ENCODE measurements at regions not wholly inside any gene's neighbourhood (a gene's known extent, or its start where the extent isn't known, plus 50 kb on each side); places are given as distances from the start of the nearest gene placed in this dataset.
"Not testable (repeated sequence)": the region's sequence is repeated elsewhere in the genome, so short reads cannot be mapped to it uniquely, and the experiment has no call there.

GRCh38 chr2:16182841-16183240 lies 242.5 kb downstream of the MYCN start:
- no peak for DNase-seq (ENCODE audit: low read depth)
- H3K4me3 ChIP-seq (ENCODE audit: low read depth, low read length): no peak overlapping the region
- TF ChIP-seq MYC (IDR thresholded peaks at IDR 0.05; ENCODE audit: low read depth, low read length) (no peak), POLR2A (IDR thresholded peaks at IDR 0.05; ENCODE audit: extremely low read depth, insufficient read length) (no peak), CTCF (IDR thresholded peaks at IDR 0.05; ENCODE audit: low read depth, low read length) (no peak)
- TF ChIP-seq, protein P1, sequence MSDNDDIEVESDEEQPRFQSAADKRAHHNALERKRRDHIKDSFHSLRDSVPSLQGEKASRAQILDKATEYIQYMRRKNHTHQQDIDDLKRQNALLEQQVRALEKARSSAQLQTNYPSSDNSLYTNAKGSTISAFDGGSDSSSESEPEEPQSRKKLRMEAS (IDR thresholded peaks at IDR 0.05; ENCODE audit: low read depth, low read length): no peak

DNA sequence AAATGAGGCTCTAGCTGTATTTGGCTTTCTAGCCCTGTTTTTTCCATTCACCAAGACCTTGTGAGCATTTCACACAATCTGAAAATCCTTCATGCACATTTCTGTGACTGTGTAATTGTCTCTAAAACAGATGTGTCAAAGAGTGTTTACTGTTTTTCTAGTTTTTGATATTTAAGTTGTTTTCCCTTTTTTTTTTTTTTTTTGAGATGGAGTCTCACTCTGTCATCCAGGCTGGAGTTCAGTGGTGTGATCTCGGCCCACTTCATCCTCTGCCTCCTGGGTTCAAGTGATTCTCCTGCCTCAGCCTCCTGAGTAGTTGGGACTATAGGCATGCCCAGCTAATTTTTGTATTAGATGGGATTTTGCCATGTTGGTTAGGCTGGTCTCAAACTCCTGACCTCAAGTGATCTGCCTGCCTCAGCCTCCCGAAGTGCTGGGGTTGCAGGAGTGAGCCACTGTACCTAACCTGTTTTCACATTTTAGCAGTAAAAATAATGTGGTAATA lies 242.0 kb downstream of the MYCN start:
- not testable (repeated sequence) for DNase-seq (ENCODE audit: low read depth); H3K4me3 ChIP-seq (ENCODE audit: low read depth, low read length)

DNA sequence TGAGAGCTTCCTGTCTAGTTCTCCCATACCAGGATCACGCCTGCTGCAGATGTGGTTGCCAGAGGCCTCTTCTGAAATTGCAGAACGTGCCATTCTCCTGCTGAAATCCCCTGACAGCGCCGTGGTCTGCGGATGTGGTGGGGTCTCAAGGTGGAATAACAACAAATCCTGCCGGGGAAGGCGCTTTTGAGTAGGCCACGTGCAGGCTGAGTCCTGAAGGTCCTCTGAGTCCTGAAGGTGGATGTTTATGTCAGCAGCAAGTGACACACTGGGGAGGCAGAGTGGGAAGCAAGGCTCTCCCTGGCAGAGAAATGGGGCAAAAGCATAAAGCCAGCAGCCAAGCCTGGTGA lies 241.4 kb downstream of the MYCN start:
- no peak for DNase-seq (ENCODE audit: low read depth)
- H3K4me3 ChIP-seq (ENCODE audit: low read depth, low read length): no peak overlapping the region
- TF ChIP-seq, protein P1 (IDR thresholded peaks at IDR 0.05; ENCODE audit: low read depth, low read length): no peak
- no peak for TF ChIP-seq MYC (IDR thresholded peaks at IDR 0.05; ENCODE audit: low read depth, low read length)
- TF ChIP-seq POLR2A (IDR thresholded peaks at IDR 0.05; ENCODE audit: extremely low read depth, insufficient read length): no peak
- TF ChIP-seq CTCF (IDR thresholded peaks at IDR 0.05; ENCODE audit: low read depth, low read length): no peak

GRCh38 chr2:16181062-16181740 lies 240.9 kb downstream of the MYCN start:
- TF ChIP-seq, protein P1 (IDR thresholded peaks at IDR 0.05; ENCODE audit: low read depth, low read length): no peak
- TF ChIP-seq MYC (IDR thresholded peaks at IDR 0.05; ENCODE audit: low read depth, low read length): no peak
- TF ChIP-seq CTCF (IDR thresholded peaks at IDR 0.05; ENCODE audit: low read depth, low read length): no peak
- TF ChIP-seq POLR2A (IDR thresholded peaks at IDR 0.05; ENCODE audit: extremely low read depth, insufficient read length): no peak
- no peak for DNase-seq (ENCODE audit: low read depth)

GRCh38 chr2:16180631-16181030 lies 240.3 kb downstream of the MYCN start:
- no peak for DNase-seq (ENCODE audit: low read depth)
- TF ChIP-seq POLR2A (IDR thresholded peaks at IDR 0.05; ENCODE audit: extremely low read depth, insufficient read length) (no peak), CTCF (IDR thresholded peaks at IDR 0.05; ENCODE audit: low read depth, low read length) (no peak), MYC (IDR thresholded peaks at IDR 0.05; ENCODE audit: low read depth, low read length) (no peak)
- TF ChIP-seq, protein P1 (IDR thresholded peaks at IDR 0.05; ENCODE audit: low read depth, low read length): no peak
- H3K4me3 ChIP-seq (ENCODE audit: low read depth, low read length): no peak overlapping the region

More at GRCh38 chr2:16181062-16181740, 240.9 kb downstream of the MYCN start:
- H3K4me3 ChIP-seq (ENCODE audit: low read depth, low read length): no peak overlapping the region

- TF ChIP-seq MYC (IDR thresholded peaks at IDR 0.05; ENCODE audit: low read depth, low read length) (no peak), CTCF (IDR thresholded peaks at IDR 0.05; ENCODE audit: low read depth, low read length) (no peak), POLR2A (IDR thresholded peaks at IDR 0.05; ENCODE audit: extremely low read depth, insufficient read length) (no peak)
- TF ChIP-seq, protein P1 (IDR thresholded peaks at IDR 0.05; ENCODE audit: low read depth, low read length): no peak
- DNase-seq (ENCODE audit: low read depth): no peak
Measured at GRCh38 chr2:16179701-16180416, 239.5 kb downstream of the MYCN start.

More at GRCh38 chr2:16179701-16180416, 239.5 kb downstream of the MYCN start:
- no peak overlapping the region for H3K4me3 ChIP-seq (ENCODE audit: low read depth, low read length)

All from NB4 (cell line).